NCI-H460 (cell line): ENCODE measurements at regions not wholly inside any gene's neighbourhood (a gene's known extent, or its start where the extent isn't known, plus 50 kb on each side); places are given as distances from the start of the nearest gene placed in this dataset.

Experiments
- DNase-seq: peaks from one replicate; pipeline ENCODE4 v3.0.0-alpha.2; 2016; ENCODE audit warnings: low read depth; ENCODE audit errors: extremely low read depth

DNA sequence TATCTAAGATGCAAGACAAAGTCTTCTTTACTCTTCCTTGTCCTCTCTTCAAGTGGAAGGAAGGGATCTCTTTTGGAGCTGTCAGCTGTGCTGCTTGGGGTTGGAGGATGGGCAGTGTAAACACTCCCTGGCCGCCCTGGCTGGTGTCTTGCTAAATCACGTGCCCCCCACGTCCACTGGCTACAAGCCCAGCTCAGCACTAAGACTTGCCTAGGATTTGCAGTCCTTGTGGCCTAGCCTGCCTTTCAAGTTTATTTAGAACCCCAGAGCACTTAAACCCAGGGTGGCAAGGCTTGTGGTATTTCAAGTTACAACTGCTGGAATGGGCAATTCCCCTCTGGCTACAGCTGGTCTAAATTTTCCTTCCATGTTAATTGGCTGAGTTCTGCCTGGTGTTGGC lies 272.4 kb upstream of the MYO3A start:
- no peak for DNase-seq

DNA sequence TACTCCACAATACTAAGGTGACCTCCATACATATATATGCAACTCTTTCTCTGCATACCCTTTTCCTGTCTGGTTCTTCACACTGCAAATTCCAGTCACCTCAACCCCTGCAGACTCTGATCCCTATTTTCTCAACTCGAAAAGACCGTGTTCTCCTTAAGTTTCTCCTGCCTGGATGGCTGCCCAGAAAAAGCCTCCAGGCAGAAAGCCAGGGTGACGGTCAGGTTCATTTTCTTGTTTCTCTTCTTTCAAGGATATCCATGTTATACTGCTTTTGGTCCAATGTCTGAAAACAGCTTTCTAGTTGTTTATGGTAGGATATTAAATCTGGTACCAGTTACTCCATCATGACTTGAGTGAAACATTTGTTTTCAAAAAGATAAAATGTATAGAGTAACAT lies 267.8 kb upstream of the MYO3A start:
- no peak for DNase-seq

DNA sequence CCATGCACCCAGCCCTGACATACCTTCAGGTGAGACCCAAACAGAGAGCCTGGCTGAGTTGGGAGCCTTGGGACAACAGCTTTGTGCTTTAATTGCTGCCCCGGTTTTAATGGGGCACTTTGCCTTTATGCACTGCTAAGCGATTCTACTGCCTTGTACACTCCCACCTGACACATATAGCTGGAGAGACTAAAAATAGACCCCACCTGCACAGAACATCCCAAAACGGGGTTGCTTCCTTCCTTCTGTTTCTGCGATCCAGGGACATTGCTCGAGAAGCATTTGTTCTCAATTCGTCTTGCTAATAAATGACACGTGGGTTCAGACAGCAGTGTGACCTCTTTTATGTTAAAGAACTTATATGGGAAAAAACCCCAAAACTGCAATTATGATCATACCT lies 258.8 kb upstream of the MYO3A start:
- DNase-seq = no peak

DNA sequence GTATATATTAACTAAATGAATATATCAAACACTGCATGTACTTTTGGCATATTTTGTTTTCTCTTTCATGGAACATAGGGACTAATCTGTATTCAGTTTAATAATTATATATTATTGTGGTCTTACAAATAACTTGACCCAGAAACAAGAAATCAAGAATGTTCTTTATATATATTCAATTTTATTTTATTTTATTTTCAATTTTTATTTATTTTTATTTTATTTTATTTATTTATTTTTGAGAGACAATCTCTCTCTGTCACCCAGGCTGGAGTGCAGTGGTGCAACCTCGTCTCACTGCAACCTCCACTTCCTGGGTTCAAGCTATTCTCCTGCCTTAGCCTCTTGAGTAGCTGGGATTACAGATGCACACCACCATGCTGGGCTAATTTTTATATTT lies 258.4 kb upstream of the MYO3A start:
- DNase-seq = no peak

DNA sequence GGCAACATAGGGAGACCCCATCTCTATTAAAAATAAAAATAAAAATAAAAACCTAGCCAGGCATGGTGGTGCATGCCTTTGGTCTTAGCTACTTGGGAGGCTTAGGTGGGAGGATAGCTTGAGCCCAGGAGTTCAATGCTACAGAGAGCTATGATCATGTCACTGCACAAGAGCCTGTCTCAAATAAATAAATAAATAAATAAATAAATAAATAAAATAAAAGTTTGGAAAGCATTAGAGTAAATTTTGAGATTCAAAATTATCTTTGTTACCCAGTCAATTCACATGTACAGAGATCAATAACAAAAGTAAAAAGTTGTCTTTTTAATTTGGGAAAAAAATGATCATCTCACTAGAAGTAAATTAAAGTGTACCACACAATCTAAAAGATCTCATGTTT lies 255.8 kb upstream of the MYO3A start:
- no peak for DNase-seq

DNA sequence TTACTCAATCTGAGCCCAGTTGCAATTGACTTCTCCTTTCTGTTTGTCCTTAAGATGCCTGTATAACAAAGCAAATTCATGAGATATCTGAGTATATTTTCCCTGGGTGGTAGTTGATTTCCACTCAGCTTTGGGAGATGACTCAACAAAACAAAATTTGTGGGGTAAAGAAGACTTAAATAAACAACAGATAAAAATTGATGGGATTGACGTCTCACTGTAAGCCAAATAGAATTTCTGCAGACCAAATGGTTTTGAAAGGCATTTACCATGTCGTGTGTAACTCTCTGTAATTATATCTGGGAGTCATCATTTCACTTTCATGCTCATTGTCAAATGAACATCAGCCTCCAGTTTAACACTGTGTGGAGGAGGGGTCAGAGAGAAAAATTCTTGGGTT lies 255.4 kb upstream of the MYO3A start:
- DNase-seq = no peak

DNA sequence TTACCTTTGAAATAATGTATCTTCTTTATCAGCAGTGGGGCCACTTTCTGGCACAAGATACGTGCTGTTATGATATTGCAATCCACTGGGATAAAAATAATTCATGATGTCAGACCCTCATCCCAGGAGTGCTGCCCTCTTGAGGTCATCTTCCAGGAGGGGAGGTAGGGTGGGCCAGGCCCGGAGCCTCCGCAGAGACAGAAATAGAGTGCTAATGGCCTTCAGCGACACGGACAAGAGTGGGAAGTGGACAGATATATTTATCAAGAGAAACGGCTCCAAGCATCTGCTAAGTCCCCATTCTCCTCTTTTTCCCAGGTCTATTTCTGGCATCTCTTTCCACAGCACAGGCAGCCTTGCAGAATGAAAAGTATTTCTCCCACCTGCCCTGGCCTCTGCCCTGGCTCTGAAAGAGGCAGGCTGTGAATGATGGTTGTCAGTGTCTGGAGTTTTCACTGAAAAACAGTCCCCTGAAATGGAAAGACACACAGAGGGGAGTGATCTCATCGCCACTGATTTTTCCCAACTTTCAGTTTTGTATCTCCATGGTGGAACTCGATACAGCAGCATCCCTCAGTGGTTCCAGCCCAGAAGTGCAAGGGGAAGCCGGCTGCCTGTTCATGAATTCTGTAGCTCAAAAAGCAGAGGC lies 251.7 kb upstream of the MYO3A start:
- DNase-seq = peak; percentile 33

DNA sequence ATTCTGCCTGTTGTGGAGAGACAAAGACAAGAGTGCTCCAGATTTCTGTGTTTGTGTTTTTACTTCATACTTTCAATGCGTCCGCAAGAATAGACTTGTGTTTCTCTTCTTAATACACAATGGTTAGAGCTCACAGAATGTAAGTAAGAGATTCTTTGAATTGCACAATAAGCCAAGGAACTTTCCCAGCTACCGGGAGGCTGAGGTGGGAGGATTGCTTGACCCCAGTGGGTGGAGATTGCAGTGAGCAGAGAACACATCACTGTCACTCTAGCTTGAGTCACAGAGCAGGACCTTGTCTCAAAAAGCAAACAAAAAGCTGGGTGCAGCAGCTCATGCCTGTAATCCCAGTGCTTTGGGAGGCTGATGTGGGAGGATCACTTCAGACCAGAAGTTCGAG lies 250.7 kb upstream of the MYO3A start:
- DNase-seq = no peak

DNA sequence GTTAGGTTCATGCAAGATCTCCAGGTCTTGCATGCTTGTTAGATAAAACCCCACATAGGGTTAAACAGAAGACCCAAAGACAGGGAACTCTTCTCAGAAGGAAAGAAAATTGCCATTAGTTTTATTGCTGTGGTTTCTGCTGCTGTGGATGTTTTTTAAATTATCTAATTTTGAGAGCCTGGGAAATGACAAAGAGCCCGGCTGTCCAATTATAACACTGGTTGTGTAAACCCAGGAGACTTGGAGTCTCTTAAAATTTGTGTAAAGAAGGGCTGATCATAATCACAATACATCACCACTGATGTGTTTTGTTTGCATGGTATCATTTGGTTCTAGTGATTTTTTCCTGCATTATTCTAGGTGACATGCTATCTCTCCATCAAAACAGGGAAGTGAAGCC lies 246.5 kb upstream of the MYO3A start:
- DNase-seq = no peak

DNA sequence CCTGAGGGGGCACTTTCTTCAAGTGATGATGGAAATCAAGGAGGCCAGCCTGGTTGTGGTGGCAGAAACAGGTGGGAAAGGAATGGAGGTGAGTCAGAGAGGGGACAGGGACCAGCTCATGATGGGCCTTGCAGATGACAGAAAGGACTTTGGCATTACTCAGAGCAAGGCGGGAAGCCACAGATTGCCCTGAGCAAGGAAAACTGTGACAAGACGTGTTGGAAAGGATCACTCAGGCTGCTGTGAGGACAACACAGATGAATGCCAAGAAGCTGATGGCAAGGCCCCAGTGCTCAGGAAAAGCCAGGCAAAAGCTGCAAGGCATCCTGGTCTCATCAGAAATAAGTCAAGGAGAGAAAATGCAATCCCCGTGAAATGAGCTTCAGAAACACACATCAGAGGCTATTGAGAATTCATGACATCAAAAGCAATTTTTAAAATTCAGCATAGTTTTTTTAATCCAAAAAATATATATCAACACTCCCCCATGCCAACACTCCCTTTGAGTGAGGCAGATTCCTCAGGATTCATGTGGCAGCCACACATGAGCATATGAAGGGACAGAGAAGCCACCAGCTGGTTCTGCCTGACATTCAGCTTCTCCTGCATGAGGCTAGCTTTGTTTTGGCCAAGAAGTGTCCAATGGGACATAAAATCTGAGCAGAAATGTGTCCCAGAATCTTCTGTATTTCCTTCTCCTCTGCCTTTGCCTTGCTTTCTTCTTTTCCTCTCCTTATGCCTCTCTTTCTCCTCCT lies 244.5 kb upstream of the MYO3A start:
- DNase-seq = no peak

DNA sequence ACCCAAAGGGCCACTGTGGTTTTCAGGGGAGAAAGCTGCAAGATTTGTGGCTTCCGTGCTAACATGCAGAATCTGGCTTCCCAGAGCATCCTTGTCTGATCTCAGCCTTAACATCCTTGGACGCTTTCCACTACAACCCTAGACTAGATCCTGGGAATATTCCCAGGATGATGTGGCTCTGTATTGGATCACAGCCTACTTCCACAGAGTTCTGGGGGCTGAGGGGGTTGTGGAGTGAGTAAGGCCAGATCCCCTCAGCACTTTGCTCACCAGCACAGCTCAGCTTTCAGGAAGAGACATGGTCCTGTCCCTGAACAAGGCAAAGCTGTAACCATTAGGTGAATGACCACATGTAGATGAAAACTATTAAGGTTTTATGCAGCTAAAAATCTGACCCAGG lies 241.3 kb upstream of the MYO3A start:
- no peak for DNase-seq

DNA sequence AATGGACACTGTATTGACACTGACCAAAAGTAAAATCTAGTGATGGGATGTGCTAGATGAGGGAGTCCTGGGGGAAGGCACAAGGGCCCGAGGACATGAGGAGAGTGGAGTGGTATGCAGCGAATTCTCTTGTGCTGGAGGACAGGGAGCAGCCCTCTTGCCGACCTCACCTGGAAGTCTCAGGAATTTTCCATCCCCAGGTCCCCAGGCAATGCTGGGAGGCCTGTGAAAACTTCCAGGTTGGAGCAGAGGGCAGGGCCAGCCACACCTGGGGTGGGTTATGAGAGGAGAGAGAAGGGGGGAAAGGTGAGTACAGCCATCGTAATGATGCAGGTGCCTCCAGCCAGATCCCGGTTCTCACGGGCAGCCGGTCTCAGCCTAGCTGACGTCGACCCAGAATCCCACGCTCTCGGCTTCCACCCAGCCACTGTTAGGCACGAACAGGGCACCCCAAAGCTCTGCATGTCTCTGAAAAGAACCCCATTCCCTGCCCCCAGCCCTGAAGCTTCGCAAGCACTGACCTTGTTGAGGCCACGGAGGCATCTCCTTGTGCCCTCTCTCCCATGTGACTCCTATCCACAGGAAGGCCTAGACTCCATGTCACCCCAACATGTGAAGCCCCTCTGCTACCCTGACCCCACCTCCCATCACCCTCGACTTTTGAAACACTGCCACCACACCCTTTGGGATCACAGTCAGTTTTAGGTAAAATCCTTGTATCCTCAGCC lies 239.7 kb upstream of the MYO3A start:
- DNase-seq = no peak

DNA sequence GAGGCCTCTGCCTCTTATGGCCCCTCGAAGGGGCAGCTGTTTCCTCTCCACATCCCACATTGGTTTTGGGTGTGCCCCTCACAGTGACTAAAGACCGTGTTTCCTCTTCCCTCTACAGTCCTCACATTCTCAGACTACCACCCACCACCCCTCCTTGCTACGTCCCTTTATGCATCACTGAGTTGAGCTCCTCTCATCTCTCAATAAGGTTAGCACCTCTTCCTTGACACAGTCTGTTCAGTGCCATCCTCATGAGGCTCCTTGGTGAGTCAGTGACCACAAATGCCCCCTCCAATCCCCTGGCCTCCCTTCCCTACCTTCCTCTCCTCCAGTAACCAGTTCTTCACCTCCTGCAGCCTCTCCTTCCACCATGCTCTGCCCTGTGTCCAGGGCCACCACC lies 239.1 kb upstream of the MYO3A start:
- DNase-seq = no peak

DNA sequence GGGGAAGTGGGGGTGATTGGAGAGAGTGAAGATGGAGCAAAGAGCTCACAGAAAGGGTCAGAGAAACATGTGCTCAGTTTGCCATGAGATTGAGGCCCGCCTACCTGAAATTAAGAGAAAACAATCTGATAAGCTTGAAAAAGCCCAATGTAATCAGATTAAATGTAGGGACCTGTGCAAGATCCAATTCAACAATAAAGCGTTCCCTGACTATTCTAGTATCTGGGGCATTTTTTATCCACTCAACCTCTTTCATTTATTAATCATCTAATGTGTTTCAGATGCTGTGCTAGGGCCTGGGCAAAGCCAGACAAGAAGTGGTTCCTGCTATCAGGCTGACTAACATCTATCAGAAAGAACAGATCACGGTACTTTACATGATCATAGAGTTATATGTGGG lies 238.4 kb upstream of the MYO3A start:
- no peak for DNase-seq

DNA sequence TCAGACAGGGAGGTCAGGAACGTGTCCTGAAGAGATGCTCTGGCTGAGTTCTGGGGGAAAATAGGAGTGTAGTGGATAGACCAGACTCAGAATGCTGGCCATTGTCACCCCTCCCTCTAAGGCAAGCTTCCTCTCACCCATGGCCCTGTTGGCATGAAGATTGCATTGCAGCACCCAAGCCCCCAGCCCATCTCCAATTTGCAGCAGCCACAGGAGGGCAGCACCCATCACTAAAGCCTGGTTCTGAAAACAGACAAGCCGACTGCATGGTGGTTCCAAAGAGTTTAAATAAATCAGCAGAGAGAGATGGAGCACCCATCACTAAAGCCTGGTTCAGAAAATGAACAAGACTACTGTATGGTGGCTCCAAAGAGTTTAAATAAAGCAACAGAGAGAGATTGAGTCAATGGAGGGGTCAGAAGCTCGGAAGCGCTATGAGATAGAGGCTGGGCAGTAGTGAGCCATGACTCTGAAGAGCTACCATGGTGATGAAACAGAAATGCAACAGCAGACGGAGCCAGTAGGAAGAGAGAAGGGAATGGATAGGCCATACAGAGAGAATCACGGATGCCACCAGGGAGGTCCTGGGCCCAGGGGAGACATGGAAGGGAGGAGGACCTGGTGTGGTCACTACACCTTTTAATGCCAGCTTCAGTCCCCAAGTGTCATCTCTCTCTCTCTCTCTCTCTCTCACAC lies 237.9 kb upstream of the MYO3A start:
- no peak for DNase-seq

DNA sequence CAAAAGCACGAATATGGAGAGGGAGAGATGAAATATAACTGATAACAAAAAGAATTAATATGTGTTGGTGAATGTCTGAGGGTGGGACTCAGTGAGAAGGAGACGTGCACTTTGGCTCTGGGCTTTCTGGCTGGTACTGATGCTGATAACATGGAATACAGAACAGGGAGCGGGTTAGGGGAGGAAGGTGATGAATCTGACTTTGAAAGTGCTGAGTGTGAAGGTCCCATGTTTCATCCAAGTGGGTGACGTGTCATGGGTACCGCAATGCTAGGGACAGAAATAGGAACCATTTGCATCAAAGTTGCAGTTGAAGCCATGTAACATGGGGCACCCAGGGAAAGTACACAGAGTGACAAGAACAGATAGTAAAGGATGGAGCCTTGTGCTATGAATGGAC lies 236.6 kb upstream of the MYO3A start:
- no peak for DNase-seq

DNA sequence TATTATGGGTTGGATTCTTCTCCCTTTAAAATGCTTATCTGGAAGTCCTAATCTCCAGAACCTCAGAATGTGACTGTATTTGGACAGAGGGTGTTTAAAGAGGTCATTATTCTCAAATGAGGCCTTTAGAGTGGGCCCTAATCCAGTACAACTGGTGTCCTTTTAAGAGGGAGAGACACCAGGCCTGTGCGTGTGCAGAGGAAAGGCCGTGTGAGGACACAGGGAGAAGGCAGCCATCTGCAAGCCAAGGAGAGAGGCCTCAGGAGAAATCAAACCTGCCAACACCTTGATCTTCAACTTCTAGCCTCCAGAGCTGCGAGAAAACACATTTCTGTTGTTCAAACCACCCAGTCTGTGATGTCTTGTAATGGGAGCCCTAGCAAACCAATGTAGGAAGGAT lies 235.4 kb upstream of the MYO3A start:
- DNase-seq = no peak

DNA sequence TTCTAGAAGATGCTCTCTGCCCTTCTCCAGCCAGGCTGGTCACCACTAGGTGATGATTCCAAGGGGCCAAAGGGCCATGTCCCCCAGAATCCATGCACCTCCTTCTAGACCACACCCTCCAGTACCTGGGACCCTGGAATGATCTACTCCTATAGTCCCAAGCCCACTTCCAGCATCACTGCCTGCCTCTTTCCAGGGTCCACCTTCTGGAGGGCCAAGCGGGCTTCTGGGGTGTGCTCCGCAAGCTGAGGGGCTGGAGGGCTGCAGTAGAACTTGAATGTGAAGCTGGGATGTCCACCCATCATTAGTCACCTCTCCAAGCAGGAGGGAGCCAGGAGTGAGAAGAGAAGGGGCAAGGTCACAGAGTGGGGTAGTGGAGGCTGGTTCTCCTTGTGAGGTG lies 234.4 kb upstream of the MYO3A start:
- no peak for DNase-seq

DNA sequence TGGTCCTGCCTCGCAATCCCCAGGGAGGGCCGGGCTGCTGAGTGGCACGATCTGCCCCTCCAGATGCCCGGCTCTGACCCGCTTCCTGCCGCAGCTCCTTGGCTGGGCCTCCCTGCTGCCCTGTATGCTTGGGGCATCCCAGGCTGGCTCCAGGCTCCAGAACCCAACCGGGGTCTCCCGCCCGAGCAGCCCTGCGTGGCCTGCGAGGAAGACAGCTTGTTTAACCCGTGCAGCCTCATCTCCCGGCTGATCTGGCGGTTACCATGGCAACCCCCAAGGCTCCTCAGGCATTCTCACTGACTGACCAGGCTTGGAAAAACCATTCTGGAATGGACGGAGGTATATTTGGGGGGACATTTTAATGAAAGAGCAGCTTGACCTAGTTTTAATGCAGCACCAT lies 232.4 kb upstream of the MYO3A start:
- DNase-seq = no peak

DNA sequence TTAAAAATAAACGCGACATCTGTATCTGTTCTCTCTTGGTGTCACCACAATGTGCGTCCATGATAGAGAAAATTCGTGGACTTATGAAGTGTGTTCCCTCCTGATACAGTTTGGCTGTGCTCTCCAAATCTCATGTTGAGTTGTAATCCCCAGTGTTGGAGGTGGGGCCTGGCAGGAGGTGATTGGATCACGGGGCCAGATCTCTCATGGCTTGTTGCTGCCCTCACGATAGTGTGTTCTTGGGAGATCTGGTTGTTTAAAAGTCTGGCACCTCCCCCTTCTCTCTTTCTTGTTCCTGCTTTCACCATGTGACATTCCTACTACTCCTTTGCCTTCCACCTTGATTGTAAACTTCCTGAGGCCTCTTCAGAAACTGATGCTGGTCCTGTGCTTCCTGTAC lies 229.4 kb upstream of the MYO3A start:
- DNase-seq = no peak

DNA sequence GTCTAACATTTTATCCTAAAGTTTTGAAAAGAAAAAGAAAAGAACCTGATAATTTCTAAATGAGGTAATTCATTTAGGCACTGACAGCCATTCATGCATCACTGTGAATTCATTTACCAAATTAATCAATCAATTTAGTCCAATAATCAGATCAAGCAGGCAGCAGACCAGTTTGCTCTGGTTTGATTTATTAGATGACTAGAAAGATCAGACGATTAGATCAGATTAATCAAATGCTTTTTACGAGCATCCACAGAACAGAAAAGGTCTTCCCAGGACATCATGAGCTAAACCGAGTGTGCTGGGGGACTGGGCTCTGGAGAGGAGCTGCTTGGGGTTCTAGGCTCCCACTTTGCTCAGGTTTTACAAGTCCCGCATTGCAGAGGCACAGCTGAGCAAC lies 226.5 kb upstream of the MYO3A start:
- no peak for DNase-seq
